Right renal cortex interstitium (tissue), 3 donors: ENCODE measurements at regions not wholly inside any gene's neighbourhood (a gene's known extent, or its start where the extent isn't known, plus 50 kb on each side); places are given as distances from the start of the nearest gene placed in this dataset.

ENCODE experiments used
- DNase-seq, 3 donors: peaks; one replicate each; pipeline ENCODE4 v3.0.0-alpha.2; 2013; ENCODE audit warnings: low read depth in 3 of 3, low spot score in 2 of 3

- no peak for DNase-seq
These were observed 251.1 kb upstream of the CD180 start for GRCh38 chr5:67447732-67448131.

GRCh38 chr5:67437905-67438845 lies 241.6 kb upstream of the CD180 start:
- DNase-seq, result no peak

- DNase-seq, result no peak
These were observed 238.4 kb upstream of the CD180 start for GRCh38 chr5:67435032-67435431.

DNA sequence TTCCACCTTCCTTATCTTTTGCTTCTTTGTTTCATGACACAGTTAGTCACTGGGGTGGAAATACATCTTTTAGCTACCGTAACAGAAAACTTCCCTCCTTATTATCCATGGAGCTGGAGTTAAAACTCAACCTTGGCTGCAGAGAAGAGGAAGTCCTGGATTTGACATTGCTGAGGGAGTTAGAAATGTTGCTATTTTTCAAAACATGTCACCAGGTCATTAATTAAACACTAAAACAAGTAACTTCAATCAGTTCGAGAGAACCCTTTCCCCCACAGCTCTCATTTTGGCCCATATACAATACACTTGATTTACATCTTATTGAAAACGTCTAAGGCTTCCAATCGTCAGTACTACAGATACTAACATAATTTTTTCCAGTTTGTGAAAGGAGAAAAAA lies 237.9 kb upstream of the CD180 start:
- no peak for DNase-seq

DNA sequence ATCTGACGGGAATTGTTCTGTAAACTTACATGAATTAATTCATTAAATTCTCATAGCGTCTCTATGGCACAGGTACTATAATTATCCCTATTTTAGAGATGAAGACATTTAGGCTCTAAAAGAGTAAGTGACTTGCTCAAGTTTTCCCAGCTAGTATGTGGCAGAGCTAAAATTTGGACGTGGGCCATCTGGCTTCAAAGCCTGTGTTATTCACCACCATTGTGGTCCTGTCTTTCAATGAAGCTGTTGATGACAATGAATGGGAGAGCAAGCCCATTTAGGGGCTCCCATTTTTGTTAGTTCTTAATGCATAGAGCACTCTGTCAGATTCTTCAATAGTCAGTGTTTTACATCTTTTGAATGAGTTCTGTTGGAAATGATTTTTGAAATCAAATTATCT lies 236.0 kb upstream of the CD180 start:
- DNase-seq, result no peak

GRCh38 chr5:67431191-67431590 lies 234.6 kb upstream of the CD180 start:
- DNase-seq, result no peak

- no peak for DNase-seq
These were observed 231.3 kb upstream of the CD180 start for GRCh38 chr5:67427850-67428298.

GRCh38 chr5:67426961-67427849 lies 230.6 kb upstream of the CD180 start:
- DNase-seq, result no peak

- no peak for DNase-seq
These were observed 228.9 kb upstream of the CD180 start for GRCh38 chr5:67425514-67425913.

DNA sequence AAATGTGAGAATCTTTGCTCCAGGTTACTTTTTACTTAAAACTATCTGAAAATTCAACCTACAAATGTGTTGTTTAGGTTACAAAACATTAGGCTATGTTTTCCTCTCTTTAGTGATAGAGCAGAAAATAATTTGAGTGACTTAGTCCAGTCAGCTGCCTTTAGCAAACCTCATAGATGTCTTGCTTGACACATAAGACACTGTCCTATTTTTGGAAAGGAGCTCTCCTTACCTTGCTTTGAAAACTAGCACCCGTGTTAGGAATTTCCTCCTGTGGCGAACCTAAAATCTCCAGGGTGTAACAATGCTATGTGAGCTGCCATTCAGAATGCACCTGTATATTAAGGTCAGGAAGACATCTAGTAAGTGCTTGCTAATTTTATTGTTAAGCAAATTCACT lies 221.2 kb upstream of the CD180 start:
- no peak for DNase-seq

DNA sequence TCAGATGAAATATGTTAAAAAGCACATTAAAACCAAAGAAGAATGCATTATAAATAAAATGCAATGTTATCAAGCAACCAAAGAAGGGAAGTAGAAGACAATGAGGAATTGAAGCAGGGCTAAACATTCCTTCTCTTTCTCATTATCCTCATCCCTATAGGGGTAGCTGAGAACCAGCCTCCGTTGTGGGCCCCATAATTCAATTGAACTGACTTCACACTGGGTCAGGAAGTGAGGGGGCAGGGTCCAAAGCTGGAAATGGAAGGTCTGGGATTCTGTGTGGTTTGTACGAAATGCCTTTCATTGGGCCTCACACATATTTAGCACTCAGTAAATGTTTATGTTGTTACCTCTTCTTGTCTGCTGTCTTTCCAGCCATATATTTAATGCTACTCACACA lies 220.4 kb upstream of the CD180 start:
- DNase-seq, result no peak

DNA sequence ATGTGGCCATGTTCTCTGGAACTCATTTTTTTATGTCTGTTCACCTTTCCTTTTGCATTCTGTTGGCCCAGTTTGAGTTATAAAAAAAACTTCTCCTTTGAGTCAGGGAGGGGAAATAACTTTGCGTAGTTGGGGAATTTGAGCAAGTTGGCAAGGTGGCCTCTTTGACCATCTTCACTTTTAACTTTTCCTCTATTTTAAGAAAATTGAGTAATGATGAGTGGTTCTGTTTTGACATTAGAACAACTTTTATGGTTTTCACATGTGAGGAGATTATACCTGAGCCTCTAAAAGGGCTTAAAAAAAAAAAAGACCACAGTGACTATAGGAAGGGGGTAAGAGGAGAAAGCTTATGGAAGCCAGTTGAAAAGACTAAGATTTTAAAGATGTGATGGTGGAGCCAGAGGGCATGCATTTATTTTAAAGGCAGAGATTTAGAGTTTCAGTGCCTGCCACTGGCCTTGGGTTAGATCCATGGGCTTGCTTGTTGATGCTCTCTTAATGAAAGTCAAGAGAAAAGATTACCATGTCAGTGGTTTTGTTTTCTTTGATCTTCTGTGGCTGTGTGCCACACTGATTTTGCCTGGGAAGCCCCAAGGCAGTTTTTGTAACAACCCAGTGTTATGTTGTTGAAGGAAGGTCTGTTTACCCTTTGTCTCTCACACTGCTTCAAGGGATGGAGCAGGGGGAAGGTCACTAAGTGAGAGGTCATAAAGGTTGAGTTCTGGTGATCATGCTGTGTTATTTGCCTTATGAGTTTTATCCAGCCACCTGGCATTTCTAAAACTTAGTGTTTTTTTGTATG lies 219.7 kb upstream of the CD180 start:
- DNase-seq, result no peak

DNA sequence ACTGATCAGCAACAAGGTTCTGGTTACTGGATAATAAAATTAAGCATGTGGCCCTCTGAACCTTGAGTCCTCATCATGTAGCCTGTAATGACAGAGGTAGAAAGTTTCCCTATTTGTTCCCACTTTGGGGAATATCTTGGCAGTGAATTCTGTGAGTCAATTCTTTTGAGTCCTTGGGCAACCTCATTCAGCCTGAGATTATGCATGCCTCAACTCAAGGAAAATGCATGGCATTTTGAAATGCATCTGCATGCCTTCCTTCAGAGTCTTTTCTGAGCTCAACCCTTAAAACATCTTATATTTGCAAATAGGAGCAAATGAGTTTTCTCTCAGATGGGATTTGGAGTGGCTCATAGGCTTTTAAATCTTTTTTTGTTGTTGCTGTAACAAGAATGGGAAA lies 218.1 kb upstream of the CD180 start:
- no peak for DNase-seq

GRCh38 chr5:67413721-67414120 lies 217.1 kb upstream of the CD180 start:
- DNase-seq, result no peak

- no peak for DNase-seq
These were observed 212.7 kb upstream of the CD180 start for GRCh38 chr5:67409126-67409777.

GRCh38 chr5:67407979-67408378 lies 211.4 kb upstream of the CD180 start:
- no peak for DNase-seq

DNA sequence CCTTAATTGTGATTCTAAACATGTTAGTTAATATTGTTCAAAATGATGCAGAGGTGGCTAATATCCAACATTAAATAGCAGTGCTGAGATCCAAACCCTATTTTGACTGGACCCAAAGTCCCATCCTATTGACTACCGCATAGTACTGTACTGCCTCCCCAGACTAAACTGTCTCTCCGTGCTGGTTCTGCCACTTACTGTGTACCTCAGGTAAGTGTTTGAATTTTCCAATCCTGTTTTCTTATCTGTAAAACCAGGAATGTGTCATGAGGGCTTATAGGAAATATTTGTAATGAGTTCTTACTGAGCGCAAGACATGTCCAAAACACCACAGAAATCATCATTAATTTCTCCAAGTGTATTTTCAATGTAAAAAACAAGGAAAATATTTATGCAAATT lies 209.2 kb upstream of the CD180 start:
- no peak for DNase-seq

DNA sequence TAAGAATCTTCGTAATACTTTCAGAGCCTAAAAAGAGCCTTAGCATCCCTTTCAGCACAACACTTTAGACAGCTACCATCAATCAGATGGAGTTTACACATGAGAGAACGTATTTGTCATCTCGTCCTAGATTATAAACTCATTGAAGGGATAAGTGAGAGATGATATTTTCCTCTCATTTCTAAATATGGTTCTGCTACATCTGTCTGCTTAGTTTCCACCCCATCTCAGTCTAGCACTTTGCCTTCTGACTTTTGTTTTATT lies 208.4 kb upstream of the CD180 start:
- no peak for DNase-seq

DNA sequence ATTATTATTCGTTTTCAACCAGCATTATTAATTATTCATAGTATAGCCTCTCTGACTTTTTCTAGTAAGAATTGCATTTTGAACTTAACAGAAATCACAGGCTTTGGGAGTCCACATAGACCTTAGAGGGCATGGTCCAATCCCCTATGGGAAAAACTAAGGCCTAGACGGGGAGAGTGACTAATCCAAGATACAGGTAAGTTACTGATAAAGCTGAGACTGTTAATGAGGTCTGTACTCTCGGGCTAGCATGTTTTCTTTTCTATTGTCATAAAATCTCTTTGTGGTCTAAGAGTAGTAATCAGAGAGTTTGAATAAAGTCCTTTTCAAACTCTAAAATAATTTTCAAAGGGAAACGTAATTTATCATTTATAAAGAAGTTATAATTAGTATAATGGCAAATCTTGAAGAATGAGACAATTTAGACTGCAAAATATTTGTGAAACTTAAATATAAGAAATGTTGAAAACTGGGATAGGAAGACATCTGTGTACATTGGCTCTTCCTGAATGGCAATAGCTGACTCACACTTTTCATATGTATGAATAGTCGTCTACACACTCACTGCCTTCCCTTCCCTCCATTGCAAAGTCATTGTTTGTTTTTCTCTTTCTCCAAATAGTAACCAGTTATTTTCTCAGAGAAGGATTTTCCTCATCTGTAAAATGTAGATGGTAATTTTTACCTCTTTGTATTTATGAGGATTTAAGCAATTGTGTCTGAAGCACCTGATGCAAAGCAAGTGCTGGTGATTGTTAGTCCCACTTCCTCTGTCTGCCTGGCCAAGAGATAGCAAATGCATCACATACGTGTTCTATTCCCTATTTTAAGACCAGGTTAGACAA lies 207.9 kb upstream of the CD180 start:
- no peak for DNase-seq

DNA sequence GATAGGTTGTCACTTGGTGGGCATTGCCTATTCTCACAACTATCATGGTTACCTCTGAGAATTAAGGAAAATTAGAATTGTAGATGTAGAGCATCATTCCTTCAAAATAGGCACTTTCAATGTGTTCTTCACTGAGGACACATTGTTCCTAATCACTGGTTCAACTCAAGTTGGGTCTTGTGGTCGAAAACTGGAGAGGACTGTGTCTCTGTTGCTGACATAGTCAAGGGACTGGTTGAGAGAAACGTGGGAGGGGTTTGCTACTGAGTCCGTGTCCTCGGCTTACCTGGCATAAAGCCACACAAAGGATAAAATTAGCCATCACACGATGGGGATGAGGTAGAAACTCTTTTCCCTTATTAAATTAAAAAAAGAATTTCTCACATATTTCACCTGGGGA lies 205.9 kb upstream of the CD180 start:
- DNase-seq, result no peak
